SU-DHL-6 (cell line): ENCODE measurements at regions not wholly inside any gene's neighbourhood (a gene's known extent, or its start where the extent isn't known, plus 50 kb on each side); places are given as distances from the start of the nearest gene placed in this dataset.

Source experiments
- H2AFZ ChIP-seq: fragments of 200-600 bp; sonication (generic); 2 replicates; pipeline ENCODE4 v1.6.1; 2014; ENCODE audit warnings: low read depth, mild to moderate bottlenecking, moderate library complexity, mixed read lengths, antibody characterized with exemption, low read length; ENCODE audit not compliant: severe bottlenecking
- H3F3A ChIP-seq: fragments of 200-600 bp; shearing (Covaris generic); 2 replicates; pipeline ENCODE4 v1.6.0; 2016; ENCODE audit warnings: antibody characterized with exemption, mild to moderate bottlenecking; ENCODE audit not compliant: insufficient read depth
- H3K27ac ChIP-seq: fragments of 200-600 bp; sonication (generic); 2 replicates; pipeline ENCODE4 v1.5.1; 2016; ENCODE audit warnings: low read depth, mild to moderate bottlenecking, low read length, moderate library complexity, mixed read lengths
- H3K27me3 ChIP-seq: fragments of 200-600 bp; sonication (generic), shearing (Covaris generic); 2 replicates; pipeline ENCODE4 v1.6.0; 2014; ENCODE audit warnings: mild to moderate bottlenecking, low read length
- H3K36me3 ChIP-seq: fragments of 200-600 bp; sonication (generic); 2 replicates; pipeline ENCODE4 v1.6.1; 2014; ENCODE audit warnings: mild to moderate bottlenecking, low read length, mixed read lengths
- H3K4me2 ChIP-seq: fragments of 300-600, 200-600 bp; shearing (Covaris generic), sonication (generic); 2 replicates; pipeline ENCODE4 v1.6.0; 2014; ENCODE audit warnings: low read length, low read depth, mild to moderate bottlenecking; ENCODE audit not compliant: poor library complexity, severe bottlenecking
- H3K4me3 ChIP-seq: fragments of 200-600 bp; sonication (generic); 2 replicates; pipeline ENCODE4 v1.5.1; 2014; ENCODE audit warnings: antibody characterized with exemption, low read length, mild to moderate bottlenecking, mixed read lengths; ENCODE audit not compliant: insufficient read depth, poor library complexity, severe bottlenecking
- H3K79me2 ChIP-seq: fragments of 200-600 bp; sonication (generic); 2 replicates; pipeline ENCODE4 v1.6.1; 2014; ENCODE audit warnings: mild to moderate bottlenecking, low read length, moderate library complexity; ENCODE audit not compliant: insufficient read depth
- H3K9ac ChIP-seq: fragments of 200-600 bp; sonication (generic); 2 replicates; pipeline ENCODE4 v1.7.0; 2014; ENCODE audit warnings: mild to moderate bottlenecking, low read length
- H3K9me2 ChIP-seq: fragments of 200-600 bp; sonication (generic); replicated peaks from 2 replicates; pipeline ENCODE4 v1.6.1; 2014; ENCODE audit warnings: low read length; ENCODE audit not compliant: insufficient read depth
- H3K9me3 ChIP-seq: fragments of 200-600 bp; sonication (generic); 2 replicates; pipeline ENCODE4 v1.6.1; 2014; ENCODE audit warnings: low read length, mixed read lengths; ENCODE audit not compliant: insufficient read depth
- H4K20me1 ChIP-seq: fragments of 200-600 bp; sonication (generic); 2 replicates; pipeline ENCODE4 v1.6.1; 2014; ENCODE audit warnings: low read depth, mild to moderate bottlenecking, antibody characterized with exemption, low read length, moderate library complexity, mixed read lengths
- CTCF ChIP-seq: fragments of 200-600 bp; sonication (generic); IDR thresholded peaks from one replicate; pipeline ENCODE4 v1.5.1; 2017; ENCODE audit warnings: antibody characterized with exemption, mild to moderate bottlenecking, low read length, moderate library complexity; ENCODE audit not compliant: insufficient read depth, poor library complexity, severe bottlenecking
- EZH2phosphoT487 ChIP-seq: fragments of 200-600 bp; sonication (generic), shearing (Covaris generic); conservative IDR thresholded peaks from 2 replicates; pipeline ENCODE4 v1.6.1; 2018; ENCODE audit warnings: mild to moderate bottlenecking, antibody characterized with exemption, low read length, moderate library complexity, mixed read lengths

GRCh38 chr7:50226669-50227068 is 77.8 kb upstream of the IKZF1 start:
- Histone ChIP-seq H3F3A (peaks cover 8% of the 10 kb centered on the region; the same call in 1 of the 2 replicates), H2AFZ (peak overlapping the region; percentile 9), H3K36me3 (peaks cover 11% of the 10 kb centered on the region), H3K27ac (no peak overlapping the region), H3K9ac (no peak overlapping the region), H3K9me3 (peaks cover 12% of the 10 kb centered on the region; the same call in 1 of the 2 replicates), H3K4me2 (no peak overlapping the region), H3K4me3 (no peak overlapping the region), H3K27me3 (no peaks in the 10 kb centered on the region), H4K20me1 (no peaks in the 10 kb centered on the region), H3K79me2 (no peaks in the 10 kb centered on the region), H3K9me2 (no peaks in the 10 kb centered on the region)
- TF ChIP-seq EZH2phosphoT487 (no peak), CTCF (no peak)

- peaks cover 8% of the 10 kb centered on the region; the same call in 1 of the 2 replicates for H3F3A ChIP-seq
- H3K9me2 ChIP-seq = no peaks in the 10 kb centered on the region
- no peak overlapping the region for H2AFZ ChIP-seq
- no peak overlapping the region for H3K9ac ChIP-seq
- H3K79me2 ChIP-seq = no peaks in the 10 kb centered on the region
- no peak overlapping the region for H3K27ac ChIP-seq
- no peak for TF ChIP-seq EZH2phosphoT487
- TF ChIP-seq CTCF = no peak
- peaks cover 16% of the 10 kb centered on the region for H3K36me3 ChIP-seq
- H3K4me2 ChIP-seq = no peak overlapping the region
- no peaks in the 10 kb centered on the region for H4K20me1 ChIP-seq
- H3K27me3 ChIP-seq = no peaks in the 10 kb centered on the region
- no peak overlapping the region for H3K4me3 ChIP-seq
- H3K9me3 ChIP-seq = peaks cover 18% of the 10 kb centered on the region; the same call in 1 of the 2 replicates
These were observed 78.4 kb upstream of the IKZF1 start for GRCh38 chr7:50226145-50226544.

- Histone ChIP-seq H3K4me3 (no peak overlapping the region), H3K9ac (no peak overlapping the region), H3K79me2 (no peaks in the 10 kb centered on the region), H3K9me3 (peaks cover 20% of the 10 kb centered on the region; the same call in 1 of the 2 replicates), H3K4me2 (no peak overlapping the region), H3K9me2 (no peaks in the 10 kb centered on the region), H3K27me3 (no peaks in the 10 kb centered on the region), H4K20me1 (no peaks in the 10 kb centered on the region), H2AFZ (no peak overlapping the region), H3F3A (no peaks in the 10 kb centered on the region), H3K27ac (no peak overlapping the region), H3K36me3 (peaks cover 17% of the 10 kb centered on the region)
- no peak for TF ChIP-seq EZH2phosphoT487
- TF ChIP-seq CTCF = no peak
These were observed 83.1 kb upstream of the IKZF1 start for GRCh38 chr7:50221433-50221832.

DNA sequence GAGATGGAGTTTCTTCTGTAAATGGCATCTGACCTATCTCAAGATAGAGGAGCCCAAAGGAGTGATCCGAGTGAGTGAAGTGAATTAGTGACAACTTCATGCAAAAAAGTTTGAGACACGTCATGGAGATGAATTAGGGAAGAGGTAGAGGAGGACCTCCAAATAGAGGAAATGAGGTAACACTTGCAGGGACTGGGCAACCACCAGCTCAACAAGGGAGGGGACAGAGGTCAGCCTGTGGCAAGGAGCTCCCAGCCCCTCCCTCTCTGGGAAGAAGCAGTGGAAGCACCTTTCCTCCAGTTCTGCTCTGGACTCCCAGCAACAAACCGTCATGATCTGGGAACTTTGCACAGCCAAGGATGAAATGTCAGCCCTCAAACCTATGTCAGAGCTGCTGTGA is 83.5 kb upstream of the IKZF1 start:
- no peak overlapping the region for H3K27ac ChIP-seq
- H3K4me3 ChIP-seq = no peak overlapping the region
- H3K9ac ChIP-seq = no peak overlapping the region
- no peaks in the 10 kb centered on the region for H3K79me2 ChIP-seq
- H3K4me2 ChIP-seq = no peak overlapping the region
- TF ChIP-seq EZH2phosphoT487 (no peak), CTCF (no peak)
- no peak overlapping the region for H2AFZ ChIP-seq
- H3K9me2 ChIP-seq = no peaks in the 10 kb centered on the region
- peaks cover 20% of the 10 kb centered on the region; the same call in 1 of the 2 replicates for H3K9me3 ChIP-seq
- H3F3A ChIP-seq = no peaks in the 10 kb centered on the region
- no peaks in the 10 kb centered on the region for H3K27me3 ChIP-seq
- H4K20me1 ChIP-seq = no peaks in the 10 kb centered on the region
- peaks cover 17% of the 10 kb centered on the region for H3K36me3 ChIP-seq
